ENCODE measurements at regions not wholly inside any gene's neighbourhood (a gene's known extent, or its start where the extent isn't known, plus 50 kb on each side); places are given as distances from the start of the nearest gene placed in this dataset.

GRCh38 chr11:134535029-134536025 is 123.3 kb upstream of the B3GAT1 start:
- DNase-seq (ENCODE audit: low read depth, low spot score), result no peak

GRCh38 chr11:134533511-134533910 is 121.5 kb upstream of the B3GAT1 start:
- DNase-seq (ENCODE audit: low read depth, low spot score), result no peak

- DNase-seq (ENCODE audit: low read depth, low spot score), result no peak
Observed at GRCh38 chr11:134532921-134533421, 120.9 kb upstream of the B3GAT1 start.

GRCh38 chr11:134532131-134532920 is 120.3 kb upstream of the B3GAT1 start:
- DNase-seq (ENCODE audit: low read depth, low spot score), result no peak

GRCh38 chr11:134531327-134532130 is 119.5 kb upstream of the B3GAT1 start:
- no peak for DNase-seq (ENCODE audit: low read depth, low spot score)

- DNase-seq (ENCODE audit: low read depth, low spot score), result no peak
Observed at GRCh38 chr11:134530636-134531326, 118.7 kb upstream of the B3GAT1 start.

GRCh38 chr11:134529212-134530096 is 117.4 kb upstream of the B3GAT1 start:
- DNase-seq (ENCODE audit: low read depth, low spot score), result no peak

- DNase-seq (ENCODE audit: low read depth, low spot score), result no peak
Observed at GRCh38 chr11:134528453-134528852, 116.4 kb upstream of the B3GAT1 start.

GRCh38 chr11:134527382-134528243 is 115.6 kb upstream of the B3GAT1 start:
- no peak for DNase-seq (ENCODE audit: low read depth, low spot score)

- no peak for DNase-seq (ENCODE audit: low read depth, low spot score)
Observed at GRCh38 chr11:134524896-134525845, 113.1 kb upstream of the B3GAT1 start.

GRCh38 chr11:134524201-134524600 is 112.2 kb upstream of the B3GAT1 start:
- no peak for DNase-seq (ENCODE audit: low read depth, low spot score)

- DNase-seq (ENCODE audit: low read depth, low spot score), result no peak
Observed at GRCh38 chr11:134522782-134523570, 110.9 kb upstream of the B3GAT1 start.

GRCh38 chr11:134521452-134522289 is 109.6 kb upstream of the B3GAT1 start:
- DNase-seq (ENCODE audit: low read depth, low spot score), result no peak

- DNase-seq (ENCODE audit: low read depth, low spot score), result no peak
Observed at GRCh38 chr11:134521001-134521400, 109.0 kb upstream of the B3GAT1 start.

GRCh38 chr11:134519788-134520187 is 107.7 kb upstream of the B3GAT1 start:
- DNase-seq (ENCODE audit: low read depth, low spot score), result no peak

GRCh38 chr11:134519390-134519750 is 107.3 kb upstream of the B3GAT1 start:
- no peak for DNase-seq (ENCODE audit: low read depth, low spot score)

Measured in astrocyte of the hippocampus (primary cell).